Ammon's horn (tissue), 1 donor: ENCODE measurements at regions not wholly inside any gene's neighbourhood (a gene's known extent, or its start where the extent isn't known, plus 50 kb on each side); places are given as distances from the start of the nearest gene placed in this dataset.

Experiments
- DNase-seq: peaks from one replicate; pipeline ENCODE4 v3.0.0-alpha.2; 2016; ENCODE audit warnings: low spot score

DNA sequence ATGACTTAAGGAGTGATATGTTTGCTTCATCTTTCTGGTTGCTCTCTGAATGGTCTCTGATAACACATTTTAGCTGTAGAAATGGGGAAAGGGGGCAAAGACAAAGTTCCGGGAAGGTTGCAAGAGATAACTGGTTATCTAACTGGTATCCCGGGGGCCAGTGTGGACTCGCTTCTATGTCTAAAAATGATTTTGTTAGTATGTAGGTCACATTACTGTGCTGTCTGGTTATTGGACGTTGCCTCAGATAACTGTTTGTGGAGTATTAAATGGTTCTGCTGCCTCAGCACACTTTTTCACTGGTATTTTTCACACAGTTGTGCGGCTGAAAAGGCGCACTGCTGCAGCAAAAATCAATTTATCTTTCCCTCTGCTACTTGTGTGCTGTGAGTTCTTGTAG, 63.0 kb upstream of the ZNF536 start:
- no peak for DNase-seq

DNA sequence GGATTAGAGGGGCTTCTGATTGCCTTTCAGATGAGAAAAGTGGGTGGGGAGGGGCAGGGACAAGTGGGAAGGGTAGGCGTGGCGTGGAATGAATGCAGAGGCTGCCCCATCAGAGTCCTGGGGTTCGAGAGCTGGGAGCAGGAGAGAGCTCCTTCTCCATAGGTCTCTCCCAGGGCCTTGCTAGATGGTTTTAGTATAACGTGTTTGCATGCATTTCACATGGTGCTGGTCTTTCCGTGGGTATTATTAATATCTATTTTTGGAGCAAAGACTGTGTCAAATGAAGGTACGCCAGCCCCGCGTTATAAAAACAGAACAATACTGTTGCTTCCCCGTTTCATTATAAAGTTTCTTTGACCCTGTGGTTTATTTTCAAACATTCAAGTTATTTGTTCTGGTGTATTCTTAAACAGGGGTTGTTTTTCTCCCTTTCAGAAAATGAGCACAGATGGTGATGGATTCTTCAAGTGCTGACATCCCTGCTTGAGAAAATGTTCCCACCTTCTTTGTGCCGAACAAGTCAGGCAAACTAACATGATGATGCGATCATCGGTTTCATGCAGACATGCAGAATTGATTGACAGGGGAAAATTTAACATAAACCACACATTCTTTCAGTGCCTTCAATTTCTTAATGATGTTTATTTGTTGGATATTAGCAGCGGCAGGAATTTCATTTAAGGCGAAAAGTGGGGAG, 62.1 kb upstream of the ZNF536 start:
- DNase-seq: no peak

DNA sequence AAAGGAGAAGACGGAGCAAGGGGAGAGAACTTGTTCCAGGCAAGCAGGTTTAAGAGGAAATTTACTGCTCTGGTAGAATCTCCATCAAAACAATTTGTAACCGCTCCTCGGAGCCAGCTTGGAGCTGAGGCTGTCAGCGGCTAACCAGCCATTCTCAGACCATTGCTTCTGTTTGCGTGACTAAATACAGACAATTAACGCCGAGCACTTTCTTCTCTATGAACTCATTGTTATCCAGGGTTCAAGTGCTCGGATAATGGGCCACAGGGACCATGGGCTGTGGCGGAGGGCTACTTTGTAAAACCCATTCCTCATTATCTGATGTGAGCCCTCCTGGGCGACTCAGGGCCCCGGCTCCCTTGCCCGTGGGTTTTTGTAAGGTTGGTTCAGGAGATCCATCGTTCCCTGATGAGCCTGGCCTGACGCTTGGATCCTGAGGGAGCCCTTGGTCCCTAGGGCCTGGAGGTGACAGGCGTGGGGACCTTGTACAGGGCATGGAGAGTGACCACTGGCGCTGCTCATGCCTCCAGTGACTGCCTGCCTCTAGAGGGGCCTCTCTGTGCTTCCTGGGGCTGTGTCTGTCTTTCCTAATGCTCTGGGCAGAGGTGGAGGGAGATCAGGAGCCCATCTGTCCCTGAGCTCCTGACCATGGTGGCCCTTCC, 61.5 kb upstream of the ZNF536 start:
- DNase-seq: no peak

DNA sequence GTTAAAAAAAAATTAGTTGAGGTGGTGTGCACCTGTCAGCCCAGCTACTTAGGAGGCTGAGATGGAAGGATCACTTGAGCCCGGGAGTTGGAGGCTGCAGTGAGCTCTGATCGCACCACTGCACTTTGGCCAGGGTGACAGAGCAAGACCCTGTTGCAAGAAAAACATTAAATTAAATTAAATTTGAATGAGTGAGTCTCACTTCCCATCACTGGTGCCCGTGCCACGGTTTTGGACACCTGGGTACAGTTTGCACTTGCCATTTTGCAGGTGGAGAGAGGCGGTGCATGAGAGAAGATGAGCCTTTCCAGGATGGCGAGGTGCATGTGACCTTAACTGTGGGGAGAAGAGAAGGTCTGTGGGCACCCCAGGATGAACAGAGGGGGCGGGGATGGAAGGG, 60.3 kb upstream of the ZNF536 start:
- no peak for DNase-seq

DNA sequence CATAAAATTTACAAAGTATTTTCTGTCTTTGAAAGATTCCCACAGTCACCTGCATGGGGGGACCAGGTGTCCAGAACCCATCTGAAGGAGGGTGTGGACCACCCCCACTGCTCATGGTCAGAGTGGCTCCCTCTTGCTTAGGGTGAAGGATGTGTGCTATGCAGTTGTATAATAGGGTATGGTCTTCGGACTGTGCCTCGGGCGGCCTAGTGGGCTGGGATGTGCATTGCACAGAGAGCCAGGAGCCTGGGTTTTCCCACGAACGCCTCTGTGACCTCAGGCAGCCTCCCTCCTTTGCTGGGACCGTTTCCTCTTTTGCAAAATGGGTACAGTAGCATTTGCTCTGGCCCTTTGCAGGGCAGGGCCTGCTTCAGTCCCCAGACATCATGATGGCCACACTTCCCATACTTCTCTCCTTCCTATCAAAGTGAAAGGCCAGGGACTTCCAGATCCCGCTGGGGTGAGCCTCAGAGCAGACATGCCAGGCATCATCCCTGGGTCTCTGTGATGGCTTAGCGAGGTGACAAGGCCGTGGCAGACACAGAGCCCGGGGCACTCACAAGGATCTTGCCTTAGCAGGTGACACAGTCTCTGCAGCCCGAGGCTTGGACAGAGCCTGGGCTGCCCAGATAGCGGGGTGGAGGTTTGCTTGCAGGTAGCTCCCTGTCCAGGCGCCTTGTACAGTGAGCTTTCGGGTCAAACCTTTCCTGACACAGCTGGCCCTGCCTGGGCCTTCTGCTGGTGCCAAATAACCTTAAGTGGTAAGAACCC, 59.4 kb upstream of the ZNF536 start:
- DNase-seq: no peak

DNA sequence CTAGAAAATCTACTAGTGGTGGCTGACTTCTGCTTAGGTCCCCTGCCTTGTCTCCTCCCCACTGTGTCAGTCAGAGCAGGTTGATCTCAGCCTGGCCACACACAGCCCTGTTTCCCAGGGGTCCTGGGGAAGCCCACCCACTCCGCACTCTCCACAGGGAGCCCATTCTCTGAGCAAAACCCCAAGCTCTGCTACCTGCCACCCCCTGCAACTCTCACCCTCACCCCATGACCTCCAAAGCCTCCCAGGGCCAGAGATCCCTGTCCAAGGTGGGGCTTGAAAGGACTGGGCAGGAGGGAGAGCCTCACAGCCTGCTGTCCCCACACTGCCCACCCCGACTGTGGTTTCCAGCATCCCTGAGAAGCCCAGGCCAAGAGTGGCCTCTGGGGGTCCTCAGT, 58.8 kb upstream of the ZNF536 start:
- no peak for DNase-seq

DNA sequence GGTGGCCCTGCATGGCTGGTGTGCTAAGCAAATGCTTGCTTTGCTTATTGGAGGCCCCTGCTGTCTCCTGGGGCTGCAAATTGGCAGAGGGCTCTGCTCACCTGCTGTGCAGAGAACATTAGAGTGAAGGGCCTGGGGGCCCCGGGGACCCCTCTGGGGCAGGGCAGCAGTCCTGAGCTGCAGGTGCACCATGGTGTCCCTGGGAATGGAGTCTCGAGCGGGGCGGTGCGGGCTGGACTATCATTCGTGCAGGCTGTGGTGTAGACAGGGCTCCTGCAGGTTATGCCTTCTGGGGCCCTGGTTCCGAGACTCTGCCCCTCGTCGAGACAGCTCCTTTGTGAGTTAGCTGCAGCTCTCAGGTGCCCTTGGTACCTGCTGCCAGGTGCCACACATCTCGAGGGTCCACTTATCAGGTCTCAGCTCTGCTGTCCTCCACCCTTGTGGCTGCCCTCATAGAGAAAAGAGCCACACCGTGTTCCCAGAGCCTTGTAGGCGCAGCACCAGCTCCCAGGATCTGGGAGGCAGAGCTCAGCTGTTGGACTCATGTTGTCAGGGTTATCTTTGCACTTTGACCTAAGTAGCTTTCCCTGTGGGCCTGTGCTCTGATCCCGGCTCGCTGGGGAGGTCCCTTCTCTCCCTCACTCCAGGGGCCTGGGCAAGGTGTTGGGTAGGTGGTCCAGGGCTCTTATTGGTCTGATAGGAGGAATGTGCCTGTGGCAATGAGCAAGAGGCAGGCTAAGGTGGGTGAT, 58.0 kb upstream of the ZNF536 start:
- no peak for DNase-seq

DNA sequence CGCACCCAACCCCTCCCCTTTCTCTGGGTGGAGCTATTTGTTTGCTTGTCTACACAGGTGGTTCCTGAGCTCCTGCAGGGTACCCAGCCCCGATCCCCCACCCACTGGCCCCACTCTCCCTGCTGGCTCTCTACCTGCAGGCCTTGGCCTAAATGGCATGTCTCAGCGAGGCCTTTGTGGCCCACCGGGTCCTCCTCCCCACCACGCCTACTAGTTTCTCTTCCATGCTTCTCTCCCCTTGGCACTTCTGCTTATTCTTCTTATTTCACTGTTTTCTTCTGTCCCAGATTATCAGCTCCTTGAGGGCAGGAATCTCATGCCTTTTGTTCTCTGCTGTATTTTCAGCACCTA, 57.4 kb upstream of the ZNF536 start:
- no peak for DNase-seq

DNA sequence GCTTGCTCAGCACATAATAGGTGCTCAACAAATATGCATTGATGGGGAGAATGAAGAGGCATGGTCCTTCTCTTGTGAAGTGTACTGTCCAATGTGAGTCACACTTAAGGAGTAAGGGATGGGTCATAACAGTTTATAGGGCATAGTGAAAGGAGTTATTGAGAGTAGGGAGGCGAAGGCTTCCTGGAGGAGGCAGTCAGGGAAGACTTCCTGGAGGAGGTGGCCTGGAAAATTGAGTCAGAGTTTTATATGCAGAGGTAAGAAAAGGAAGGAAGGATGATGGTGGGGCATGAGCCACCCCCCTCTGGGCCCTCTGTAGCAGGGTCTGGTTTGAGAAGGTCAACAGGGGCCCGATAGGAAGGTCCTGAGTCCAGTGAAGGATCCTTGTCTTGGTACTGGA, 57.0 kb upstream of the ZNF536 start:
- DNase-seq: no peak

DNA sequence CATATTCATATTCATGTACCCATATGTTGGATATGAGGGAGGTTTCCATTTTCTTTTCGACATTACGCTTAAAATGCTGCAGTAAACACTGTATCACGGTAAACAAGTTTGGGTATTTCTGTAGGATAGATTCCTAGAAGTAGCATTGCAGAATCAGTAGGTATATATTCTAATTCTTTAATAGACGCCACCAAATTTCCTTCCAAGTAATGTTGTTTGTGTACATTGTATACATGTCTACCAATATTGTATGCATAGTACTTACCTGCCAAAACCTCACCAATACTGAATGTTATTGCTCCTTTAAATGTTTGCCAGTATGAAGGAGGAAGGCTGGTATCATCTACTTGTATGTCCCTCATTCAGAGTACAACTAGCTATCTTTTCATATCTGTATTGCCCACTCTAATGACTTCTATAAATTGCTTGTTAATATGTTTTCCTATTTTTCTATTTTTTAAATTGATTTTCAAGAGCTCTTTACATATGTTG, 56.1 kb upstream of the ZNF536 start:
- DNase-seq: no peak

DNA sequence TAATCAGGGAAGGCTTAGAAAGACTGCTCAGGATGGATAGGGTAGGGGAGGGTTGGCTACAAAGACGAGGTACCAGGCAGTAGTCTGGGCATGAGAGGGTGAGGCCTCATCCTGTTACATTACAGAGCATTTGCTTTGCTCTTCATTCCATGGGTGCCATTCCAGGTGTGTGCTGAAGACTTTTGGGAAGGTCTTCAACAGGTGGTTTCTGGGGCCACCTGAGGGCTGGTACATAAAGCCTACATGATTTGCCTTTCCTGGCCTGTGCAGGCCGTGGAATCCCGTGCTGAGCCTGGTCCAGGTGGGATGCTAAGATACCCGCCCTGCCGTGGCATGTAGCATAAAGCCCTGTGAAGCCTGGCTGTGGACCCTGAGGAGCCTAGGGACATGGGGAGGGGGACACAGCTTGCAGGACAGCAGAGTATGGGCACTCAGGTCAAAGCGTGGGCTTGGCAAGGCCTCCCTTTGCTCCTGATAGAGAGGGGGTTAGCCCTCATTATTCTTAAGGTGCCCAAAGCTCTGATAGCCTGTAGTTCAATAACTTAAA, 55.6 kb upstream of the ZNF536 start:
- no peak for DNase-seq

DNA sequence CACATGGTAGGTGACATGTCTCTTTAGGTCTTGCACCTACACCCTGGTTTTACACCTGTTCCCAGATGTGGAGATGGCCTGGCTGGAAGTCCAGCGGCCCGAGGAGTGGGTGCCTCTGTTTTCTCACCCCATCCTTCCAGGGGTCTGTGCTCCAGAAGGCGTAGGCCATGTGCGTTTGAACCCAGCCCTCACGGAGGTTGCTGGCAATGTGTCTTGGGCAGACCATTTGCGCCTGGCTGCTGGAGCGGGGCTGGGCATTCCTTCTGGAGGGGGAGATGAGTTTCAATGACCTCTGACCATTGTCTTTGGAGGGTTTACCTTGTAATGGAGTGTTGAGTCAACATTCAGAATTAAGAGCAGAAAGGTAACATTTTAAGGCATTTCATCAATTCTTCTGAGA, 54.8 kb upstream of the ZNF536 start:
- no peak for DNase-seq

DNA sequence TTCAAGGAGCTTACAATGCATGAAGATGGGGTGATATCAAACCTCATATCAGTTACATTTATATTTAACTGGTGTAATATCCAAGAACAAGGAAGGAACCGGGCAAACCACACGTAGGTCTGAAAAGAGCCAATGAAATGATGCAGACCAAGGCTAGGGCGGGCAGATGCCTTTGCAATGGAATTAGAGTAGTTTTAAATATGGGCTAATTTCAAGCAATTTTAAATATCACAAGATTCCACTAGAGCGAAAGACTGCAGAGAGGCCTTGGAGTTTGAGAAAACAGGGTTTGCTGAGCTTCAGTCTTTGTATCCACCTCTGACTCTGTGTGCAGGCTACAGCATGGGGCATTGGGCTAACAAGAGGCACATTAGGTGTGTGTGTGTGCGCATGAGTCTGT, 53.9 kb upstream of the ZNF536 start:
- no peak for DNase-seq

DNA sequence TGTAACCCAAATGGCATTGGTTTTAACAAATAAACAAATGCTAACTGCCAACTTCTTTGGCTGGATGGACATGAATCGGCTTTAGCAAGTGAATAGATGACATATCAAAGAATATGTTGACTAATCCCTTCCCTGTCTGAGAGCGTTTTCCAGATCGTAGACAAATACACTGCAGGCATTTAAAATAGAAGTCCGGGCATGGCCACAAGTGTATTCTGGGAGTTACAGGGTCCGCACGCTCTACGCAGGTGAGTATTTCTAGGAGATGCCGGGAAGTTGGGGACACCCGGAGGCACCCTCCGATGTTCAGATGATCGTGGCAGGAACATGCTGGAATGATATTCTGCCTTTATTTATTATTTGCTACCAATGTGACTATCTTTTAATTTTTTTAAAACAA, 53.2 kb upstream of the ZNF536 start:
- DNase-seq: no peak

DNA sequence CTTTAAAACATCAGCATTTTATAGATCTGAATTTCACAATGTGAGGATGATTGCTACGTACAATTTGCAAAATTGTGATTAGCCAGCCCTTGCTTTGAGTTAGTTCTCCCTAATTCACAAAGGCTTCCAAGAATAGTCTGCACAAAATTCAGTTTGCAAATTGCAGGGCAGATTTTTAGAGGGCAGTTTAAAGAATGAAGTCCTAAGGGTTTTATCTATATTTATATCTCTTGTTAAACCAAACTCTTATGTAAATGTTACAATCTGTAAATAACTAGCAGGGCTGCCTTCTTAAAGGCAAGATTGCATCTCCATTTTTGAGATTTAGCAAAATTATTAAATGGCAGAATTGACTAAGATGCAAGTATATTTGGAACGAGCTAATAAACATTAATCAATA, 52.8 kb upstream of the ZNF536 start:
- no peak for DNase-seq

DNA sequence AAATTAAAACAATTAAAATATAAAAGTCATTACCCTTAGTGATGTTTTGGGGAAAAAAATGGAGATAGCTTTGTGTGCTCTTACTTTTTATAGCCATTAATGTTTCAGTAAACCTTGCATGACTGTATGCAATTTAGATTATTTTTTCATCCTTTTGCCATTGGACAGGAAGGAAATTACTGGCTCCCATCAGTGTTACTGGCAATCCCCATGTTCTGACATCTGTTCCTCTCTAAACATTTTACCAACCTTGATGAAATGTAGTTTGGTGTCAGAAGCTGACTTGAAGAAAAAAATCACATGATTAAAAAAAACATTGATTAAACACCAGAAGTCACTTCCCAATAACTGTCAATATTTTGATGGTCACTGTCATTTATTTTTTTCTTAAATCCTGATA, 52.3 kb upstream of the ZNF536 start:
- DNase-seq: no peak

DNA sequence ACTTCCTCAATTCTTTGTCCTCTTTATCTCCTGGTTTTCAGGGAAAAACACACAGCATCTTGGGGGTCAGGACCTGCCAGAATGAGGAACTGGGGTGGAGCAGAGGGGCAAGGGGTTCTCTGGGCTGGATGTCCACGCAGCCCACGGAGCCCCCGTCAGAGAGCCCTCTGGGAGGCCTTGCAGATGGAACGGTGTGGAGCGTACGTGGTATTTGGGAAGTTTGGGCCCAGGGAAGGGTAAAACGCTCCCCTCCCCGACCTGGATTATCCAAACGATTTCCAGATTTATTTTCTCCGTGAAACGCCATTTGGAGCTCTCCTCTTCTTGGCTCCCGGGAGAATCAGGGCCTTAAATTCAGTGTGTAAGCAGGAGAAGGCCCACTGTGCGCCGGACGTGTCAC, 51.7 kb upstream of the ZNF536 start:
- no peak for DNase-seq

DNA sequence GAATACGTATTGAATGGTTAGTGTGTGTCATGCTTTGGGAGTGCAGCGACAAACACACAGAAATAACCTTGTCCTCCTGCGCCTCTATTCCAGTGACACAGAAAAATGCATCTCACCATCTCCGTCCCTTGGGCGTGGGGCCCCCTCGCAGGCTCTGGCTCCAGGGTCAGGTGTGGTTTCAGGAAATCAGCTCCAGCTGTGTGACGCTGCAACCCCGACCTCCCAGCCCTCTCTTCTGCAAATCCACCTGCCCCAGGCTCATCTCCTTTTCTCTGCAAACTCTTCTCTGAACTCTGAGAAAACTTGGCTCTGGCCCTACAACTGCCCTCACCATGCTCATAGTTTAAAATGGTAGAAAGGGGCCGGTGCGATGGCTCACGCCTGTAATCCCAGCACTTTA, 51.3 kb upstream of the ZNF536 start:
- no peak for DNase-seq
